HepG2 (cell line): ENCODE measurements at regions not wholly inside any gene's neighbourhood (a gene's known extent, or its start where the extent isn't known, plus 50 kb on each side); places are given as distances from the start of the nearest gene placed in this dataset.

Source experiments
- MTF2 ChIP-seq: sonication (generic); formaldehyde crosslinking; IDR thresholded peaks from 2 replicates; pipeline ENCODE4 v1.5.0; 2020; ENCODE audit warnings: missing genetic modification reagents, borderline replicate concordance
- POLR2A ChIP-seq, 2 experiments: IDR thresholded peaks; 2 replicates each; pipeline ENCODE4 v1.6.1; 2011; ENCODE audit warnings: low read depth in 2 of 2, low read length in 2 of 2, mild to moderate bottlenecking in 1 of 2, moderate library complexity in 1 of 2; ENCODE audit not compliant: insufficient read depth in 1 of 2
- SIN3B ChIP-seq: fragments of 150-350 bp; IDR thresholded peaks from 2 replicates; pipeline ENCODE4 v1.6.1; 2014; ENCODE audit warnings: low read length
- TFDP2 ChIP-seq: sonication (generic); formaldehyde crosslinking; IDR thresholded peaks from 2 replicates; pipeline ENCODE4 v1.4.0; 2020; ENCODE audit warnings: missing genetic modification reagents
- ZFP37 ChIP-seq: sonication (generic); formaldehyde crosslinking; IDR thresholded peaks from 2 replicates; pipeline ENCODE4 v1.4.0; 2020; ENCODE audit warnings: missing genetic modification reagents, borderline replicate concordance
- ZNF224 ChIP-seq: sonication (generic); formaldehyde crosslinking; IDR thresholded peaks from 2 replicates; pipeline ENCODE4 v1.5.0; 2020; ENCODE audit warnings: mild to moderate bottlenecking, missing genetic modification reagents
- TF ChIP-seq, protein P1 (sequence below), 2 experiments: sonication (generic) in 1 of 2; formaldehyde crosslinking in 1 of 2; IDR thresholded peaks; 2 replicates each; pipeline versions ENCODE4 v1.4.0 to v1.6.1; 2016 to 2020; ENCODE audit warnings: borderline replicate concordance in 1 of 2, low read depth in 1 of 2, mild to moderate bottlenecking in 1 of 2, missing genetic modification reagents in 1 of 2

DNA sequence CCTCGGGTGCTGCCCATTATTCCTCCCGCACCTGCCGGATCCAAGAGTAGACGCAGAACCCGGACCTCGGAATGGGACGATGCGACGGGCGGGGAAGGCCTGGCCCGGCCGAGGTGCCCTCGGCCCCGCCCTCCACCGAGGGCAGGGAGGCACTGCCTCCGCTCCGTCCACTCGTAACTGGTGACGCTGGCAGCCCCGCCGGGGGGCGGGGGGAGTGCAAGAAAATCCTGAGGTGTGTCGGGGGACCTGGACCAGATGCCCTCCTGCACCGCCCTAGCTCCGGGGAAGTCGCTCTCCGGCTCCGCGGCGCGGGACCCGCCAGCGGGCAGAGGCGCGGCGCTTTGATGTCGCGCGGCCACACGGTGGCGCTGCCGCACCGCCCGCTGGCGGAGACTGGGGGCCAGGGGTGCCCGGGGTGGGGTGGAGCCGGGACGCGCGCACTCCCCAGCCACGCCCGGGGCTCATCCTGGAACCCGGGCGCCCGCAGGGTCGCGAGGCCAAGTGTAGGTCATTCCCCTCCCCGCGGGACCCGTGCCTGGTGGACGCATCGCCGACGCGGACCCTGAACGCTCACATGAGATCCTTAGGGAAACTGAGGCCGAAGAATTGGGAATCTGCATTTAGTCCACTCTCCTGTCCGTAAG is 202.8 kb downstream of the TTC8 start (continued):
- TF ChIP-seq ZFP37 (CRISPR knock-in tag) (peak; percentile 72; the same call in 1 of the 2 replicates), SIN3B (no peak), TFDP2 (CRISPR knock-in tag) (0 out of 2 replicates have a peak, but pooled peaks have one; percentile 26), ZNF224 (no peak), POLR2A (IDR thresholded peaks at IDR 0.05; ENCODE audit: insufficient read depth in 1 of 2, low read depth in 2 of 2, low read length in 2 of 2) (no peak), MTF2 (CRISPR knock-in tag) (peak; percentile 38; the same call in 1 of the 2 replicates)
- TF ChIP-seq, protein P1, sequence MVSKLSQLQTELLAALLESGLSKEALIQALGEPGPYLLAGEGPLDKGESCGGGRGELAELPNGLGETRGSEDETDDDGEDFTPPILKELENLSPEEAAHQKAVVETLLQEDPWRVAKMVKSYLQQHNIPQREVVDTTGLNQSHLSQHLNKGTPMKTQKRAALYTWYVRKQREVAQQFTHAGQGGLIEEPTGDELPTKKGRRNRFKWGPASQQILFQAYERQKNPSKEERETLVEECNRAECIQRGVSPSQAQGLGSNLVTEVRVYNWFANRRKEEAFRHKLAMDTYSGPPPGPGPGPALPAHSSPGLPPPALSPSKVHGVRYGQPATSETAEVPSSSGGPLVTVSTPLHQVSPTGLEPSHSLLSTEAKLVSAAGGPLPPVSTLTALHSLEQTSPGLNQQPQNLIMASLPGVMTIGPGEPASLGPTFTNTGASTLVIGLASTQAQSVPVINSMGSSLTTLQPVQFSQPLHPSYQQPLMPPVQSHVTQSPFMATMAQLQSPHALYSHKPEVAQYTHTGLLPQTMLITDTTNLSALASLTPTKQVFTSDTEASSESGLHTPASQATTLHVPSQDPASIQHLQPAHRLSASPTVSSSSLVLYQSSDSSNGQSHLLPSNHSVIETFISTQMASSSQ (IDR thresholded peaks at IDR 0.05; ENCODE audit: low read depth): no peak
- TF ChIP-seq, protein P1 (CRISPR knock-in tag; IDR thresholded peaks at IDR 0.05; ENCODE audit: borderline replicate concordance): no peak
